ENCODE measurements at regions not wholly inside any gene's neighbourhood (a gene's known extent, or its start where the extent isn't known, plus 50 kb on each side); places are given as distances from the start of the nearest gene placed in this dataset.

DNA sequence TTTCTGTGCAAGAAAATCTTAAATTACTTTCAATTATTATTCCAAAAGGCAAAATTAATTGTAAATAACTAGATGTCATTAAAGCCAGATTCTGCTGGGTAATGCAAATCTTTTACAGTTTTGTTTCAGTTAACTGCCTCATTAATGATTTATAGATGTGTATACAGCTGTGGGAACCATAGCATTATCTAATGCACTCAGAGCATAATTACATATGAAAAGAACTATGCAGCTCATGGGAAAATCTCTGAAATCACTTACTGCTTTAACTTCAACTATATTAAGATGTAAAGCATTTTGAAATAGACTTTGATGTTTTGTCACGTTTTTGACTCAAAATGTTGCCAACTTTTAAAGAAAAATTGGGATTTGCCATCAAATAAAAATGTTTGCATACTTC lies 630.3 kb upstream of the KLHL4 start:
- TF ChIP-seq, protein P1, sequence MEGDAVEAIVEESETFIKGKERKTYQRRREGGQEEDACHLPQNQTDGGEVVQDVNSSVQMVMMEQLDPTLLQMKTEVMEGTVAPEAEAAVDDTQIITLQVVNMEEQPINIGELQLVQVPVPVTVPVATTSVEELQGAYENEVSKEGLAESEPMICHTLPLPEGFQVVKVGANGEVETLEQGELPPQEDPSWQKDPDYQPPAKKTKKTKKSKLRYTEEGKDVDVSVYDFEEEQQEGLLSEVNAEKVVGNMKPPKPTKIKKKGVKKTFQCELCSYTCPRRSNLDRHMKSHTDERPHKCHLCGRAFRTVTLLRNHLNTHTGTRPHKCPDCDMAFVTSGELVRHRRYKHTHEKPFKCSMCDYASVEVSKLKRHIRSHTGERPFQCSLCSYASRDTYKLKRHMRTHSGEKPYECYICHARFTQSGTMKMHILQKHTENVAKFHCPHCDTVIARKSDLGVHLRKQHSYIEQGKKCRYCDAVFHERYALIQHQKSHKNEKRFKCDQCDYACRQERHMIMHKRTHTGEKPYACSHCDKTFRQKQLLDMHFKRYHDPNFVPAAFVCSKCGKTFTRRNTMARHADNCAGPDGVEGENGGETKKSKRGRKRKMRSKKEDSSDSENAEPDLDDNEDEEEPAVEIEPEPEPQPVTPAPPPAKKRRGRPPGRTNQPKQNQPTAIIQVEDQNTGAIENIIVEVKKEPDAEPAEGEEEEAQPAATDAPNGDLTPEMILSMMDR (IDR thresholded peaks at IDR 0.05; ENCODE audit: extremely low read depth, missing control alignments), result no peak
- DNase-seq (ENCODE audit: low spot score), result no peak

DNA sequence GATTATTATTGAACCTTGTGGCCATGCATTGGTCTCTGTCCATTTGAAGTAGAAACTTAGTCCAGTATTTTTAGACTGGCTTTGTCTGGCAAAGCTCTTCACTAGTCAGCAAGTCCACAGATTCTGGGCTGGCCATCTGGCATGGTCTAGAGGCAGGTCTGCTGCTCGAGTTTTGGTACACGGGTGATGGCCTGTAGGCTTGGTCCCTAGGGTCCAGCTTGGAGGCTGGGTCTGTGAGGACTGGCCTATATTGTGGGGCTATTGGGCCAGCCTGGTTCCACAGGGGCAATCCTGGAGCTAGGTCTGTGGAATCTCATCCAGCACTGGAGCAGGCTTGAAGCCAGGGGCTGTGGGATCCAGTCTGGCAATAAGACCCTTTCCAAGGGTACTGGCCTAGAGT lies 607.6 kb upstream of the KLHL4 start:
- no peak for DNase-seq (ENCODE audit: low spot score)
- TF ChIP-seq, protein P1 (IDR thresholded peaks at IDR 0.05; ENCODE audit: extremely low read depth, missing control alignments), result no peak

DNA sequence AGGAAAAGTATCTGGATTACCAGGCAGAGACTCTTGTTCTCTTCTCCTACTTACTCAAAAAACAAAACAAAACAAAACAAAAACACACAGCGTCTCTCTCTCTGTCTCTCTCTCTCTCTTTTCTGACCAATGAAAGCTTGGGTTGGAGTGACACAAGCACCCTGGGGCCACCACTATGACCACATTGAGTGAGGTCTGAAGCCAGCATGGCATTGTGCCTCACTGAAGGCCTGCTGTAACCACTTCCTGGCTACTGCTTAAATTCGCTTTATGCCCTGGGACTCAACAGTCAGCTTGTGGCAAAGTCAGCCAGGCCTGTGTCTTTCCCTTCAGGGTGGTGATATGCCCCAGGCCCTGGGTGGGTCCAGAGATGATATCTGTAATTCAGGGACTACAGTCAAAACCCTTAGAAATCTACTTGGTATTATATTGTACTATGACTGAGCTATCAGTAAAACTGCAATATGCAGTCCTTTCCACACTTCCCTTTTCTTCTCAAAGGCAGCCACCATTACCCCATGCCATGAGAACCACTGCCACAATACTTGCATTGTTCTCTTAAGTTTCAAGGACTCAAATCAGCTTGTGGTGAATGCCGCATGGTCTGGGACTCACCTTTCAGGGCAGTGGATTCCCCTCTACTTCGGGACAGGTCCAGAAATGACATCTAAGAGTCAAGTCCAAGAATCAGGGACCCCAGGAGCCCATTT lies 606.8 kb upstream of the KLHL4 start:
- TF ChIP-seq, protein P1 (IDR thresholded peaks at IDR 0.05; ENCODE audit: extremely low read depth, missing control alignments), result no peak
- DNase-seq (ENCODE audit: low spot score), result no peak

DNA sequence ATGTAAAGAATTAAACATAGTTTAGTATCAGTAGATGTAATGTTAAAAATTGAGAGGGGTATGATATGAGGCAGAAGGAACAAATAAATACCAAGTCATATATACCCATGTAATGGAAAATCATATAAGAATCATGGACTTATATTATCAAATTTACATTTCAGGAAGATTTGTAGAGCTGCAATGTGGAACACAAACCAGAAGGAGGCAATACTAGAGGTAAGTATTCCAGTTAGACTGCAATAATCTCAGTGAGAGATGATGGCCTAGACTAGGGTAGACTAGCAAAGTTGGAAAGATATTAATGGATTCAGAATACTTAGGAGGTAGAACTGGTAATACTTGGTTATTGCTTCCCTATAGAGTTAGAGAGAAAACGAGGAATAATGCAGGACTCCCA lies 603.0 kb upstream of the KLHL4 start:
- DNase-seq (ENCODE audit: low spot score), result no peak
- TF ChIP-seq, protein P1 (IDR thresholded peaks at IDR 0.05; ENCODE audit: extremely low read depth, missing control alignments), result no peak

DNA sequence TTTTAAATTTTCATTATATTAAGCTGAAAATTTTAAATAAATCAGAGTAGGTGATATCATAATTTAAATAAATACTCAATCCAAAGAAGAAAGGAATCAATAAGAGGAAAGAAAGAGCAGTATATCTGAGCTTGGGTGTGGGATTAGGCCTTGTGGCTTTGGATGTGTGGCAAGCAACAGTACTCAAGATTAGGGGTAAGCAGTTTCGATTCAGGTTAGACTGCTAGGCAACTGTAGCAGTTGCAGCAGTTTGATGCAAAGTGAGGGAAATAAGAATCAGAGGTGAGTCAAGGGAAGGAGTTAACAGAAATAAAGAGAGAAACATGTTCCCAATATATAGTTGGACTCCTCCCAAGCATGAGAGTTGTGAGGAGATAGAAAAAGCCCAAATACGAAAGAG lies 599.6 kb upstream of the KLHL4 start:
- no peak for DNase-seq (ENCODE audit: low spot score)
- TF ChIP-seq, protein P1 (IDR thresholded peaks at IDR 0.05; ENCODE audit: extremely low read depth, missing control alignments), result no peak

DNA sequence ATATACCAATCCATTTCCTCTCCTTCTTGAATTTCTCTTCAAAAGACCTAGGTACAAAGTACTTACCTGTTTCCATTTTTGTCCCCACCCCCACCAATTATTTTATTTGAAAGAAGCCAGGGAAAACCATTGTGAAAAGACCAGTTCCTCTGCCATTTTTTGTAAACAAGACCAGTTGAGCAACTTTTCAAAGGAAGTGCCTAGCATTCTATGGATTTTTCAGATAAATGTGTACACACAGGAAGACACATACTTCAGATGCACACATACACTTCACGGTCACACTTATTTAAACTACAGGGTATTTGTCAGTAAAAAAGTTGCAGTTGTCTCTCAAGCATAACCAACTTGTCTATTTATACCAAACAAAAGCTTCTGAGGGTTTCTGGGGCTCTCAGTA lies 587.2 kb upstream of the KLHL4 start:
- DNase-seq (ENCODE audit: low spot score), result no peak

DNA sequence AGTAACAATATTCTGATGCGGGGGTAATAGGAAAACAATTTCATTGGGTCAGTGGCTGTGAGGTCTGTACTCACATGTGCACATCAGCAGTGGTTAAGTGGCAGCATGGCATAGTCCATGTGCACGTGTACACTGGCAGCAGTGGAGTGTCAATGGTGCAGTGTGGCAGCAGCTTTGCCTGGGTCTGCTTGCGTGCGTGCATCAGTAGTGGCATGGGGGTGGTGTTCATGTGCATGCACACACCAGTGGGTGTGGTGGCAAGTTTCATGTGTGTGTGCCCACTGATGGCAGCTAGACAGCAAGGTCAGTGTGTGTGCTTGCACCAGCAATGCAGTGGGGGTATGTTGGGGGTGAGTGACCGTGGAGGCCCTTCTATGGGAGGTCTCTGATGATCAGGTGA lies 581.6 kb upstream of the KLHL4 start:
- TF ChIP-seq, protein P1 (IDR thresholded peaks at IDR 0.05; ENCODE audit: extremely low read depth, missing control alignments), result no peak
- no peak for DNase-seq (ENCODE audit: low spot score)

More for the DNA sequence above, 587.2 kb upstream of the KLHL4 start:
- TF ChIP-seq, protein P1 (IDR thresholded peaks at IDR 0.05; ENCODE audit: extremely low read depth, missing control alignments), result no peak
